AML-193 (cell line): ENCODE measurements at regions not wholly inside any gene's neighbourhood (a gene's known extent, or its start where the extent isn't known, plus 50 kb on each side); places are given as distances from the start of the nearest gene placed in this dataset.
A peak's percentile ranks its signal among the peaks of the same experiment; 100 is the strongest.
"Not testable (repeated sequence)": the region's sequence is repeated elsewhere in the genome, so short reads cannot be mapped to it uniquely, and the experiment has no call there.

Experiments used
- DNase-seq, 2 experiments: peaks; one replicate each; lab custom pipeline; 2025; lab: John Stamatoyannopoulos, UW

DNA sequence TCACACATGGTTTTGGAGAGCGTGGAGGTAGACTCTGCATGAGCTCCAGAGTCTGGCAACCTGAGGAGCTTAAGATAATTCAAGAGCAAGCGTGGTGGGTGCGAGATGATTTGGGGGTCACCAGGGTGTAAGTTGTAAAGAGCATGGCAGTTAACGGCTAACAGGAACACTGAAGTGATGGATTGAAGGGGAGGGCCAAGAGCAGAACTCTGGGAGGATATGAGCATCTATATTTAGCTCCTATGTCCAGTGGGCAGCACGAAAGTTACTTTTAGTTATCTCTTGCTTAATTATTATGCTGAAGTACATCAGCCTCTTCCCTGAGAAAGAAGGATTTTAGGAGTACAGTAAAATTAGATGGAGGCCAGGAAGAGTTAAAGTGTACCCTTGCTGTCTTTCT is 231.9 kb upstream of the HAND2 start:
- DNase-seq: no peak

DNA sequence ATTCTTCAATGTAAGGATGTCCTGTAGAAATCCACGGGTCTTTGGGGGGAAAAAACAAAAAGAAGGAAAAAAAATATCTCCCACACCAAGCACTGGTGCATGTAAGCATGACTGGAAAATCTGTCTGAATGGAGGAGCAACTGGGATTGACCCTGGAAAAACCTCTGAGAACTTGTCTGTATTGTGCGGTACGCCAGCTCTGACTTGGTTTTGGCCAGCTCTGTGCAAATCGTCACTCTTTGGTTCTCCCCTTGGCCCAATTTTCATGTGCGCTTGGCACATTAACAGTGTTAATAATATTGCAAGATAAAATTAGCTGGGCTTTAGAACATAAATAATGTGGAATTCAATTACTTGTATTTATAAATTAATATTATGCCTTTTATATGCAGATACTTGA is 231.2 kb upstream of the HAND2 start:
- no peak for DNase-seq

DNA sequence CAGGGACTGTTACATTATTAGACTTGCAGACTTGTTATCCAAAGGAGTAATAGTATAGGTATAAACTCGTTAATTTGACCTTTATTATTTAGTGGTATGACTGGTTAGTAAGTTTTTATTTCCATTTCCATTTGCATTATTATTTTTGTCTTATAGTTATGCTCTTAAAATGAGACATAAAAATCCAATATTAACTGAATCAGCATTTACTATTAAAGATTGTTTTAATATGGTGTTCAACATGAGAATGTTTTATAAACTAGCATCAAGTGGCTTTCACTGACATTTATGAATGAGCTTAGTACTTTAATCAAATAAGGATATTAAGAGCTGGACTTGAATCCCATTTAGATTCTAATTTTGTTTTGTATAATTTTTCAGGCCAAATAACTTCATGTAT is 228.1 kb upstream of the HAND2 start:
- DNase-seq: no peak

DNA sequence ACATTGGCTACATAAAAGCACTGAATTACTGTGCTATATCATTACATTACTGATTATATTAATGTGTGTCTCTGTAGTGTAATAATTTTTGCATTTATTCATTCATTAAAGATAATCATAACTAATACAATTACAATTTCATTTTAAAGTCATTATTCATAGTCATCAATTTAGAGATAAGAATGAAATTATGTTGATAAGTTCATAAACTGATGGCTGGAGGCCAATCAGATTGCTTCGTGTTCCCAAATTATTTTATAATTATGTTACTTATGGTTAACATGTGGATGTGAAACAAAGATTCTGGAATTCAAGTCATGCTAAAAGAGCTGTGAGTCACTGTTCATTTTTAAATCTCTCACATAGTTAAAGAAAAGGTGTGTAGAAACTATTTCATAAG is 223.4 kb upstream of the HAND2 start:
- DNase-seq: no peak

DNA sequence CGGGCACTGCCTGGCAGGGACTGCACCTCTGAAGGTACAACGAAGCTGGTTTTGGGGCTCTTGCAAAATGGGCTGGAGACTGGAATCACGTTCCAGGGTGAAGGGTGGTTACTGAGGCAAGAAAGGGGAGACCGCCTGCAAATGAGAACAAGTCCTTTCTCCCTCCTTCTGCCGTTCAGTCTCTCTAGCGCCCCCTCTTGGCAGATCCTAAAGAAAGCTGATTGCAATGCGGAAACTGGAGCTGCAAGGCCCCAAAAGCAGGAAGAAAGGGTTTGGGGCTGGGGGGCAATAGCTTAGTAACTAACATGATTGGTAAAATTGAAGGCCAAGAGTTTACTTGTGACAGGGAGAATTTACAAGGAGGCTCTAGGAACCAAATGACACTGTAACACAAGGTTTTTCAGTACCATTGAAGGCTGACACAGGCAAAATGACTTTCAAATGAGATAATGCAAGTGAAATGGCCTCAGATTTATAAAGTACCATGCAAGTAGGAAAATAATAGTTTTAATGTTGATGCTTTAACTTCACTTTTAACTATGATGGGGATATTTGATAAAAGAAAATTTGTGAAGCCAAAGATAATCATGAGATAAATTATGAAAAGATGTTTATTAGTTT is 222.7 kb upstream of the HAND2 start:
- DNase-seq: peak; percentile 18 to 32

DNA sequence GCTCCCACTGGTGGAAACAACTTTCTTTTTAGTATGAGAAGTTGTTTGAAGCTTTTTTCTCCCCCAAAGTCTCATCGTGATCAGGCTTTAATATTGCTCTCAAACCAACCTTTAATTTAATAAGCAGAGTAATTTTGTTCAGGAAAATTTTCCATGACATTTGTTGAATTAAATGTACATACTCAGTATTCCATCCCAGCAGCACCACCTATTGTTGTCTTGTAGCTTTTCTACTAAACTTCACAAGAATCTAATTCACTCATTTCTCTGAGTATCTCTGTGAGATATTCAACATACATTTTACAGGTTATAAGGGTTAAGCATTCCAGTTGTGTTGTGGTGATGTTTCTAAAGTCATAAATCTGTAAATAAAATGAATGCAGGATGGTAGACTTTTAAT is 218.3 kb upstream of the HAND2 start:
- DNase-seq: no peak

DNA sequence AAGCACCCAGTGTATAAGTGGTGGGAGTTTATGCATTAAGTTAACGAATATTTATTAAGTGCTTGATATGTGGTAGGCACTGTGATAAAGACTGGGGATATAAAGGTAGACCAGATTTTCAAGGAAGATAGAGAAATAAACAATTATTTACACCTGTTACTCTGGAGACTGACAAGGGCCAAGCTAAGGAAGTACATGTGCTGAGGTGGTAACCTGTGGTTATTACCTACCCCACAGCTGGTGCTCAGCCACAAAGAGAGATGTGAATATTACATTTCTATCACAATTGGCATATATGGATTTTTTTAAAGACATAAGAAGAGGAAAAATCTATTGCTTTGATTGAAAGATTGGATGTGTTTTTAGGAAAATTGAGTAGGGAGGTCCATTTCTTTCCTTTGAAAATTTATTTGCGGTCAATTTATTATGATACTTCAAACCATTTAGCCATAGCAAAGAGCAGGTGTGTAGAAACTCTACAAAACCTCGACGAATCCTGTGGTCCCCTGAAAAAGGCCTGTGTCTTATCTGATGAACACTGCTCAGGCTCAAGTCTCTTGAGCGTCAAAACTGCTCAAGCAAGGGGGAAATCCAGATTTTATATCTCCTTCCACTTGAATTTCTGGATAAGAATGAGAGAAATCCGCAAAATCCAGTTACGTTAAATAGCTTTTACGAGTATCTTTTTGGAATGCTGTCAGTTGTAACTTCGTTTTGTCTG is 217.7 kb upstream of the HAND2 start:
- no peak for DNase-seq

DNA sequence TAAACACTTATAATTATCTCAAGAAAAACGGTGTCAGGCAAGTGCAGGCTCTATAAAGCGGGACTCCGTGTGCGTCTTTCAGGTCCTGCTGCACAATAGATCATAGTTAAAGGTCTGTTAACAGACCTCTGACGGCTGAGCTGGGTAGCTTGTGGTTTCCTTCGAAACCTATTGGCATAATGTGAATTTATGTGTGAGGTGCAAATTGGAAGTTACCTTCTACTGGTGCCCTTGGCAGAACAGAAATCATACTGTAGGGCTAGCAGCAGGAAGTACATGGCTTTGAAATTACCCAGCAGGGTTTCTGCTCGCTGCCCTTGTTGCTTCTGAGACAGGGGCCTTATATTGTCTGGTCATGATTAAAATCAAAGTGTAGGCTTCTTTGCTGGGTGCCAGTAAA is 216.4 kb upstream of the HAND2 start:
- no peak for DNase-seq

DNA sequence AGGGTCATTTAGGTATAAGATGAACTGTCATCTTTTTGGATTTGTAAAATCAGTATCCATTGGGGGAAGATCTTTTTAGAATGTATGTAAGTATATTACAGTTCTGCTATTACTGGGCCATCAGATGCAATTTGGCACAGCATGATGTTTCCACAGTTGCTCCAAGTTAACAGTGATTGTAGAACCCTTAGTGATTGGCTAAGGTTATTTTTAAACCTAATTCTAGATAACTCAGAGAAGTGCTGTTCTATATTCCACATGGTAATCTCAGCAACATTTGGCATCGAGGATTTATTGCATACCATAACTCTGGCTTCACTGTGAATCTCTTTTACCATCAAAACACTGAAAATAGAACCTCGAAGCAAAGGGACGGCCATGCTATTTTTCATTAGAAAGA is 215.7 kb upstream of the HAND2 start:
- no peak for DNase-seq

DNA sequence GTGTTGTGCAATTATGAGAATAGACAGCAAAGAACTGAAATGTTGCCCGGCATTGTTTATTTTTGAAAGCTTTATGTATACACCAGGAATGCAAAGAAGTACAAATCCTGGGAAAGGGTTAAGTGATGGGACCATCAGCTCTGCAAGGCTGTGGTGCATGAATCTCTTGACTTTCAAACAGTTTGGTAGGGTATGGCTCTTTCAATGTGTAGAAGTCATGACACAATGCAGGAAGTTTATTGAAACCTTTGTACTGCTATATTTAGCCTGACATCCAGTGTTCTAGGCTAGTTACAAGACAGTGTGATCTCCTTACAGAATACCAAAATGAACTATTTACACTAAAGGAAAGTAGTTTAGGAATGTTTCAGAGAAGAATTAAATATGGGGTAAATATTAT is 206.8 kb upstream of the HAND2 start:
- no peak for DNase-seq

DNA sequence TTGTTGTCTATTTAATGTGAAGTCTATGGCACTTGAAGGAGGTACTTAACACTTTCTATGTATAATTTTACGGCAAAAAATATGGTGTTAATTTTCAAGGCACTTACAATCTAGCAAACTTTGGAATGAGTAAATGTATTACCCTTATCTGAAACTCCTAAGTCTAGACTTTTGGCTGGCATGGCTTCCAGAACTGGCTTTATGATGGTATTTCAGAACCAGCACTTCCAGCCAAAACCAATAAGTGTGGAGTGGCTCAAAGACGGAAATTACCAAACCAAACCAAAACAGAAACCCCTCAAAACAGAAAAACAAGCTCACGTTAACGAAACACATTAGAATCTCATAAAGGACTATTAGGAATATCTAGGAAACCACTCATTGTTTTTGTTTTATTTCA is 205.6 kb upstream of the HAND2 start:
- no peak for DNase-seq

DNA sequence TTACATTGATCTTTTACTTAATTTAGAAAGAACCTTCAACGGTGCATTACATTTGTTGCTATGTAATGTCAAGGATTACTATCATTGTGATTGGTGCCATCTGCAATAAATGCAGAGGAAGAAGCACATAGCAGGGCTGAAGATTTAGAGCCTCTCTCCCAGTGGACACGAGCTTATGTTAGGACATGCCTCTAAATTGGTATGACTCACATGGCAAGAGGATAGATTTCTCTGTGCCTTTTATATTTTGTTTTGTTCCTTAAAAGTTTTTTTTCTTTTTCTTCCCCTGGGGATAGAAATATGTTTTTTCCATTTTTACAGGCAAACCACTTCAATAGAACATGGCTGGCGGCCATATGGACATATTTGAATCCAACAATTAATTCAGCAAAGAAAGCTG is 205.0 kb upstream of the HAND2 start:
- no peak for DNase-seq

DNA sequence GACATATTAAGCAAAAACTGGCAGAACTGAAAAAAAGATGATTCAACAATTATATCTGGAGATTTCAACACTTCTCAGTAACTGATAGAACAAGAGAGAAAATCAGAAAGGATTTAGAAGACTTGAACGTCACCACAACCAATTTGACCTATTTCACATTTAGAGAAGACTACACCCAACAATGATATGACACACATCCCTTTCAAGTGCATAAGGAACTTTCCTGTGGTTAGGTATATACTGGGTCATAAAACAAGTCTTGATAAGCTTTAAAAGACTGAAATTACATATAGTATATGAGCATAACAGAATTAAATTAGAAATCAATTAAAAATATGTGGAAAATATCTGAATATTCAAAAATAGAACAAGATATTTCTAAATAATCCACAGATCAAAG is 201.2 kb upstream of the HAND2 start:
- DNase-seq: no peak

DNA sequence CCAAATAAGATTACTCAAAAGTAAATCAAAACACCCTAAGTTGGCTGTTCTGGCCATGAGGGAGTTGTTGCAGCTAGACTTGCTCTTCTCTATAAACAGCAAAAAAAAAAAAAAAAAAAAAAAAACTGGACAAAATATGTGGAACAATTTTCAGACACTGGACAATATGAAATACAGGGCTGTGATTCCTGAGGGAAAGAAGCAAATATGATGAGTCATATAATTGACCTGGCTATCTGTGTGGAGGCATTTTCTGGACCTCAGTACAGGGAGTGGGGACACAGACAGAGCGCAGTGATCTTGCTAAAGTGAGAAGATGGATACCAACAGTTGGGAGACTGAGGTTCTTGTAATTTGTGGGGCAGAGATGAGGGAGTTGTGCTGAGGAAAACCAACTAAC is 192.0 kb upstream of the HAND2 start:
- DNase-seq: no peak

DNA sequence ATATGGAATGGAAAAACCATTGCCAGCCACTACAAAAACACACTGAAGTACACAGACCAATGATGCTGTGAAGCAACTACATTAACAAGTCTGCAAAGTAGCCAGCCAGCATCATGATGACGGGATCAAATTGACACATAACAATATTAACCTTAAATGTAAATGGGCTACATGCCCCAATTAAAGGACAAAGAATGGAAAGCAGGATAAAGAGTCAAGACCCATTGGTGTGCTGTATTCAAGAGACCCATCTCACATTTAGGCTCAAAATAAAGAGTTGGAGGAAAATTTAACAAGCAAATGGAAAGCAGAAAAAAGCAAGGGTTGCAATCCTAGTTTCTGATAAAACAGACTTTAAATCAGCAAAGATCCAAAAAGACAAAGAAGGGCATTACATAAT is 188.5 kb upstream of the HAND2 start:
- not testable (repeated sequence) for DNase-seq

DNA sequence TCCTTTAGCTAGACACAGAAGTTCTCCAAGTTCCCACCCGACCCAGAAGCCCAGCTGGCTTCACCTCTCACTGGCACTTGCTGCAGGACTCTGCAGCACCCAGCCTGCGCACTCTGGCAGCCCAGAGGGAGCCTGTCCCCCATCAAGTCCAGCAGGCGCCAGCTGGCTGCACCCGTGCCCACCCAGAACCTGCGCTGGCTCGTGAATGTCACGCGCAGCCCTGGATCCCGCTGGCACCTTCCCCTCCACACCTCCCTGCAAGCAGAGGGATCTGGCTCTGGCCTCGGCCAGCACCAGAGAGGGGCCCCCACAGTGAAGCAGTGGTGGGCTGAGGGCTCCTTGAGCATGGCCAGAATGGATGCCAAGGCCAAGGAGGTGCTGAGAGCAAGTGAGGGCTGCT is 187.6 kb upstream of the HAND2 start:
- DNase-seq: no peak

DNA sequence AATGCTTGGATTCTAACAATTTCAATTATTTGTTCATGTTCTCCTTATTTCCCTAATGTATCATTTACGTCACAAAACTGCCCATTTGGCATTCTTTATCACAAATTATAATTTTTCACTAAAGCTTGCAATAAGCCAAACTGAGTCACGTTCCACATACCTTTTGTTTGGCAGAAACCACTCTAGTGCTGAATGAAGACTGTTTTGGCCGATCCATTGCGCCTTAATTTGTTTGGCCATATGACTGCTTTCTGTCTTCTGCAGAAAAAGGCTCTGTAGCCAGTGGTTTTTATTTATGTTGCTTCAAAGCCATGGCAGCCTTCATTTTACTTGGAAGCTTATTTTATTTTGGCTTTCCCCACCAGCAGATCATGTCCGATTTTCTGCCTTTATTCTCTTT is 184.4 kb upstream of the HAND2 start:
- DNase-seq: no peak

DNA sequence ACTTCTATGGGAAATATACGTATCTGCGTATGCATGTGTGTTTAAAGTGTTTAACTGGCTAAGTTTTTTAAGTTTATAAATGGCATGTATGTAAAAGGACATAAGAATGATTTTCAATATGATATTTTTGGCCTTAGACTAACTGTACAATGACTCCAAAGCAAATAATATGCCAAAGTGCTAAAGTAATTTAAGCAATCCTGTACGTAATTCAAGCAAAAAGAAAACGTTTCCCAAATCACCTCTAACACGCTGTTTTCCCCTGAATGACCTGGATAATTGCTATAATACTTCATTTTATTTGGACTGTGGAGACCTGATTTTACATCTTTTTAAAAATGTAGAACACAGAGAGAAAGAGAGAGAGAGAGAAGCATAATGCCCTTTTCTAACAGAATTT is 183.0 kb upstream of the HAND2 start:
- DNase-seq: no peak

DNA sequence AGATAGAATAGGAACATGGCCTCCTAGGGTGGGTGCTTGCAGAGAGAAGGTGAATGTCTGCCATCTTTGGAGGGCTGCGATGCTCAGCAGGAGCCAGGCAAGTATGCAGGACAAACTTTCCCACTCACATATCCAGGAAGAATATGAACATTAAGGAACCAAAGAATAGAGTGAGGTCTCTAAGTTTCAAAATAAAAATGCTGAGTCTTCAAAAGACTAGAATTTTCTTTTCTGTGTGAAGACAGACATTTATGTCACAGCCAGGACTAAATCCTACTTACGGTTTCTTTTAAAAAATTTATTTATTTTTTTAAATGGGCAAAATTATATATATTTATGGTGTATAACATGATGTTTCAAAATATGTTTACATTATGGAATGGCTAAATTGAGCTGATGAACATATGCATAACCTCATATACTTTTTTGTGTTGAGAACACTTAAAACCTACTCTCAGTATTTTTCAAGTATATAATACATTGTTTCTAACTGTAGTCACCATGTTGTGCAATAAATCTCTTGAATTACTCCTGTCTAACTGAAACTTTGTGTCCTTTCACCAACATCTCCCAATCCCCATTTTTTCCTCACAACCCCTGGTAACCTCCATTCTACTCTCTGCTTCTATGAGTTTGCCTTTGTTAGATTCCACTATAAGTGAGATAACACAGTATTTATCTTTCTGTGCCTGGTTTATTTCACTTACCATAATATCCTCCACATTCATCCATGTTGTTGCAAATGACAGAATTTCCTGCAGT is 177.8 kb upstream of the HAND2 start:
- no peak for DNase-seq

DNA sequence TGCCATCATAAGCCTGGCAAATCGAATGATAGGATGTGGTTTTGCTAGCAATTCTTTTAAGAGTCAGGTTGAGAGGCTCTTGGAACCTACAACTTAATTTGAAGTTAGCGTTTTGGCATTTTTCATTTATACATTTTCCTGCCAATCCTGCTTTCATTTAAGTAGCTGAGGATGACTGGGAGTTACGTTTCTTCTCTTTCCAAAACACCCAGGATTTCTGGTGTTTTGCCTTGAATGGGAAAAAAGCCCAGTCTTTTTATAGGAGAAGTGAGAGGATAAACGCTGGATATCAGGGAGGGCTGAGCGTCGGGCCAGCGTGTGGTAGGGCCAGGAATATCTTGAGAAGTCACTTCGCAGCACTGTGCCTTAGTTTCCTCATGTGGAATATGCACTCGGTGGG is 174.2 kb upstream of the HAND2 start:
- DNase-seq: no peak

DNA sequence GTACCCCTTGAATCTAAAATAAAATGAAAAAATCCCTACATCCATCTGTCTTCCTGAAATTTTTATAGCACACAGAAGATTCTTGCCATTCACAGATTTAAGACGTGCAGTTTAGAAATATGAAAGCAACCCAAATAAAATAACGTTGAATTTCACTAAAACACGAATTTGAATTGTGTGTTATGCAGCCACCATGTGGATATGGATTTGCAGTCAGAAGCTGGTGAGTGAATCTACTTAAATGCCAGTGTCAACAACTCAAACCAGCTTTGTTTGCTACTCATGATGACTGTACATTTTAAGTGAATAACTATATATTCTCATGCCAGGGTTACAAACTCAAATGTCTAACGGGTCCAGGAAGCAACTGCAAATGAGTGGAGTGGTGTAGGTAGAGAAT is 173.0 kb upstream of the HAND2 start:
- no peak for DNase-seq

DNA sequence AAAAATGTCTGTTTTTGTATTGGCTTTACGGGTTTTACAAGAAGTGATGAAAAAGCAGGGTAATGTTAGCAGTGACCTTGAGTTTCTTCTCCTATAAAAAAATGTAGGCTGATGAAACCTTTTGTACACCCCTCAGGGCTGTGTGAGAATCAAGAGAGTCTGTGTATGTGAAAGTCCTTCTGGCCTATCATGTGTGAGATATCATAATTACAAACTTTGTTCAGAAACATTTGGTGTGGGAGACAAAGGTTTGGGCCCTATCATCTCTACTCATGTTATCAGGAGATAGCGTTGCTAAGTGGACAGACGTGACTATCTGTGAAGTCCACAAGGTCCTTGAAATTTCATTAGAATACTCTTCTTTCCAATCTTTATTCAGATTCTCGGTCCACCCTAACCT is 170.6 kb upstream of the HAND2 start:
- no peak for DNase-seq

DNA sequence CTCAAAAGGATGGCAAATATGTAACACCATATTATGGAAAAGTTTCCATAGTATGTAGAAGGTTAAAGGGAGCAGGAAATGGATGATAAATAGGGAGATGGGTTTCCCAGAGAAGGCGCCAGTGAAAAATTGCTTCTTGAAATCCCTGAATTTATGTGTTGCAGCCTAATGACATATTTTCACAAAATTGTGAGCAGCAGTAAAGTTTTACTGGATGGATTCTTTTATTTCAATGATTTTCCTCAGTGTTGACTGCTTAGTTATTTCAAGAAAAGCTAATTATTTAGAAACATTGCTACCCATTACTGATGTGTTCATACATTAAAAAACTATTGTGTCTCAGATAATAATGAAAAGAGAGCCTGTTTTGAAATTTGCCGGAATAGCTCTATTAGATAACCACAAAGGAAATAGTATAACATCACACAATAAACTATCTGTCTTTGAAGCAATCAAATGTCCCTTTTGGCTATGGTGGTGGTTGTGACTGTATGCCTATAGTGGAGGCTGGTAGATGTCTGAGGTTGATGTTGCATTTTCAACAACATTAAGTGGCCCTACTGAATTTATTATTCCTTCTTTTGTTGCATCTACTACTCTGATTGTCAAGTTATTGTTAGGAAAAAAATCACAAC is 169.9 kb upstream of the HAND2 start:
- DNase-seq: no peak
